ENCODE measurements at regions not wholly inside any gene's neighbourhood (a gene's known extent, or its start where the extent isn't known, plus 50 kb on each side); places are given as distances from the start of the nearest gene placed in this dataset.
A peak's percentile ranks its signal among the peaks of the same experiment; 100 is the strongest.

DNA sequence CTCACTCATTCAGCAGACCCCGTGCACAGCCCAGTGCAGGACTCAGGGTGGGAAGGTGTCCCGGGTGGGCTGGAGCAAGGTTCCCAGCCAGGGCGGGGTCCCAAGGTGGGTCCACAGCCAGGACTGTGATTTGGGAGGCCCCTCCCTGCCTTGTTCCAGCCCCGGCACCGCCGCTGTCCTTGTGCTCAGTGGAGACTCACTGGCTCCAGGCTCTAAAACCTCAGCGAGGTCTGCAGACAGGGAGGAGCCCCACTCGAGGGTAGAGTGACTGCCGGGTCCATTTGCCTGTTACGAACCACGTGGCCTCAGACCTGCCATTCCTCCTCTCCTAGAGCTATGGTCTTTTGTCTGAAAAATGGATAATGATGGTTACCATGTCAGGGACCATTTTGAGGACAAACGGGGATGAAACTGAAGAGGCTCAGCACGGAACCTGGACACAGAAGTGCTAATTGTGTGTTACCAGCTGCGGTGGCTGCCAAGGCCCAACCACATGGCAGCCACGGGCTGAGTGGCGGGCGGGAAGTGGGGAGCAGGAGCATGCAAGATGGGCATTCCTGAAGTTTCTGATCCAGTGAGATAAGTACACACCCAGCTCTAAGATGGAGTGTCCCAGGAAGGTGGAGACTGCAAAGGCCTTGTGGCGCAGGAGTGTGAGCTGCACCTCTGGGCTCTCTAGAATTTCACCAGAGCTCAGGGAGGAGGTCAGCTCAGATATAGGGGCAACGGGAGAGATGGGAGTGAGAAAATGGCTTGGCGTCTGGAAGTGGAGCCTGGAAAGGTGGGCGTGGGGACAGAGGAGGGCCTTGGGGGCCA lies 317.6 kb downstream of the SEC14L1 start:
- Histone ChIP-seq H3K9ac (ENCODE audit: insufficient read depth in 1 of 2, low read depth in 2 of 2, low read length in 2 of 2) (peak overlapping the region in 1 of 2 experiments; percentile 50; a peak in 2 of 4 replicates), H3K9me1 (ENCODE audit: control insufficient read depth, insufficient read depth, low read length) (no peaks in the 10 kb centered on the region), H3K79me2 (ENCODE audit: control insufficient read depth, insufficient read depth, low read length) (peaks cover 78% of the 10 kb centered on the region), H3K27me3 (ENCODE audit: control insufficient read depth in 2 of 2, insufficient read depth in 2 of 2, low read length in 2 of 2) (no peaks in the 10 kb centered on the region), H4K20me1 (replicated peaks; ENCODE audit: control insufficient read depth, insufficient read depth, low read length) (peaks cover 7% of the 10 kb centered on the region; the same call in 1 of the 2 replicates), H3K4me1 (replicated peaks in 1 of 2; ENCODE audit: control insufficient read depth in 2 of 2, insufficient read depth in 2 of 2, low read length in 2 of 2) (peaks cover 32 to 69% of the 10 kb centered on the region in 2 experiments), H3K27ac (ENCODE audit: extremely low read depth, low read depth, low read length) (no peak overlapping the region), H3K36me3 (ENCODE audit: control insufficient read depth, insufficient read depth, low read length) (peaks cover 20% of the 10 kb centered on the region; the same call in 2 of the 3 replicates), H3K4me2 (ENCODE audit: insufficient read depth, low read length) (no peak overlapping the region), H3K4me3 (no peak overlapping the region), H2AFZ (ENCODE audit: low read depth, low read length) (no peak overlapping the region), H3K9me3 (replicated peaks; ENCODE audit: control insufficient read depth, insufficient read depth, low read depth, low read length) (no peaks in the 10 kb centered on the region)
- intact Hi-C loops (cut with micrococcal nuclease): no loop called here
- TF ChIP-seq, protein P1, sequence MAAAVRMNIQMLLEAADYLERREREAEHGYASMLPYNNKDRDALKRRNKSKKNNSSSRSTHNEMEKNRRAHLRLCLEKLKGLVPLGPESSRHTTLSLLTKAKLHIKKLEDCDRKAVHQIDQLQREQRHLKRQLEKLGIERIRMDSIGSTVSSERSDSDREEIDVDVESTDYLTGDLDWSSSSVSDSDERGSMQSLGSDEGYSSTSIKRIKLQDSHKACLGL (CRISPR knock-in tag; IDR thresholded peaks at IDR 0.05; ENCODE audit: borderline replicate concordance, poor library complexity, severe bottlenecking): no peak
- TF ChIP-seq, protein P2, sequence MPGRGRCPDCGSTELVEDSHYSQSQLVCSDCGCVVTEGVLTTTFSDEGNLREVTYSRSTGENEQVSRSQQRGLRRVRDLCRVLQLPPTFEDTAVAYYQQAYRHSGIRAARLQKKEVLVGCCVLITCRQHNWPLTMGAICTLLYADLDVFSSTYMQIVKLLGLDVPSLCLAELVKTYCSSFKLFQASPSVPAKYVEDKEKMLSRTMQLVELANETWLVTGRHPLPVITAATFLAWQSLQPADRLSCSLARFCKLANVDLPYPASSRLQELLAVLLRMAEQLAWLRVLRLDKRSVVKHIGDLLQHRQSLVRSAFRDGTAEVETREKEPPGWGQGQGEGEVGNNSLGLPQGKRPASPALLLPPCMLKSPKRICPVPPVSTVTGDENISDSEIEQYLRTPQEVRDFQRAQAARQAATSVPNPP (IDR thresholded peaks at IDR 0.05; ENCODE audit: borderline replicate concordance, insufficient read depth, insufficient read length): no peak
- no peak for TF ChIP-seq FOXK2 (conservative IDR thresholded peaks at IDR 0.05 in 1 of 2, IDR thresholded peaks at IDR 0.05 in 1 of 2; ENCODE audit: low read depth in 2 of 2)
- TF ChIP-seq SREBF1 (IDR thresholded peaks at IDR 0.05; ENCODE audit: borderline replicate concordance, low read depth, low read length): no peak
- TF ChIP-seq ZNF12 (CRISPR knock-in tag; IDR thresholded peaks at IDR 0.05): no peak
- TF ChIP-seq XRCC3 (IDR thresholded peaks at IDR 0.05): no peak
- TF ChIP-seq, protein P3, sequence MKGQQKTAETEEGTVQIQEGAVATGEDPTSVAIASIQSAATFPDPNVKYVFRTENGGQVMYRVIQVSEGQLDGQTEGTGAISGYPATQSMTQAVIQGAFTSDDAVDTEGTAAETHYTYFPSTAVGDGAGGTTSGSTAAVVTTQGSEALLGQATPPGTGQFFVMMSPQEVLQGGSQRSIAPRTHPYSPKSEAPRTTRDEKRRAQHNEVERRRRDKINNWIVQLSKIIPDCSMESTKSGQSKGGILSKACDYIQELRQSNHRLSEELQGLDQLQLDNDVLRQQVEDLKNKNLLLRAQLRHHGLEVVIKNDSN (CRISPR knock-in tag; IDR thresholded peaks at IDR 0.05): 0 out of 2 replicates have a peak, but pooled peaks have one; percentile 14
- TF ChIP-seq MTA3 (IDR thresholded peaks at IDR 0.05; ENCODE audit: borderline replicate concordance): no peak
- TF ChIP-seq ZNF212 (CRISPR knock-in tag; IDR thresholded peaks at IDR 0.05): no peak
- TF ChIP-seq RAD51 (IDR thresholded peaks at IDR 0.05; ENCODE audit: borderline replicate concordance, low read depth): no peak
- TF ChIP-seq, protein P4, sequence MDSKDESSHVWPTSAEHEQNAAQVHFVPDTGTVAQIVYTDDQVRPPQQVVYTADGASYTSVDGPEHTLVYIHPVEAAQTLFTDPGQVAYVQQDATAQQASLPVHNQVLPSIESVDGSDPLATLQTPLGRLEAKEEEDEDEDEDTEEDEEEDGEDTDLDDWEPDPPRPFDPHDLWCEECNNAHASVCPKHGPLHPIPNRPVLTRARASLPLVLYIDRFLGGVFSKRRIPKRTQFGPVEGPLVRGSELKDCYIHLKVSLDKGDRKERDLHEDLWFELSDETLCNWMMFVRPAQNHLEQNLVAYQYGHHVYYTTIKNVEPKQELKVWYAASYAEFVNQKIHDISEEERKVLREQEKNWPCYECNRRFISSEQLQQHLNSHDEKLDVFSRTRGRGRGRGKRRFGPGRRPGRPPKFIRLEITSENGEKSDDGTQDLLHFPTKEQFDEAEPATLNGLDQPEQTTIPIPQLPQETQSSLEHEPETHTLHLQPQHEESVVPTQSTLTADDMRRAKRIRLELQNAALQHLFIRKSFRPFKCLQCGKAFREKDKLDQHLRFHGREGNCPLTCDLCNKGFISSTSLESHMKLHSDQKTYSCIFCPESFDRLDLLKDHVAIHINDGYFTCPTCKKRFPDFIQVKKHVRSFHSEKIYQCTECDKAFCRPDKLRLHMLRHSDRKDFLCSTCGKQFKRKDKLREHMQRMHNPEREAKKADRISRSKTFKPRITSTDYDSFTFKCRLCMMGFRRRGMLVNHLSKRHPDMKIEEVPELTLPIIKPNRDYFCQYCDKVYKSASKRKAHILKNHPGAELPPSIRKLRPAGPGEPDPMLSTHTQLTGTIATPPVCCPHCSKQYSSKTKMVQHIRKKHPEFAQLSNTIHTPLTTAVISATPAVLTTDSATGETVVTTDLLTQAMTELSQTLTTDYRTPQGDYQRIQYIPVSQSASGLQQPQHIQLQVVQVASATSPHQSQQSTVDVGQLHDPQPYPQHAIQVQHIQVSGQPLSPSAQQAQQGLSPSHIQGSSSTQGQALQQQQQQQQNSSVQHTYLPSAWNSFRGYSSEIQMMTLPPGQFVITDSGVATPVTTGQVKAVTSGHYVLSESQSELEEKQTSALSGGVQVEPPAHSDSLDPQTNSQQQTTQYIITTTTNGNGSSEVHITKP (IDR thresholded peaks at IDR 0.05; ENCODE audit: partially characterized antibody): peak; percentile 49
- no peak for TF ChIP-seq GABPB1 (CRISPR knock-in tag; IDR thresholded peaks at IDR 0.05)
- TF ChIP-seq MYNN (IDR thresholded peaks at IDR 0.05): no peak
- no peak for TF ChIP-seq MYNN (CRISPR knock-in tag; IDR thresholded peaks at IDR 0.05)
- no peak for TF ChIP-seq NCOA6 (IDR thresholded peaks at IDR 0.05)
- no peak for TF ChIP-seq THRAP3 (IDR thresholded peaks at IDR 0.05; ENCODE audit: borderline replicate concordance)
- in situ Hi-C loops (cut with MboI): no loop called here
- ATAC-seq (no peak), FAIRE-seq (no peak), DNase-seq (ENCODE audit: extremely low read depth in 1 of 4, low spot score in 3 of 4) (no peak)
- POLR2A ChIA-PET: interaction anchor here (0.7 to 1.0 kb wide), 2 partner anchors 14 to 38 kb away, joined by 3 read pairs; no protein-coding TSS in a partner anchor
- WGBS (ENCODE audit: insufficient coverage, low coverage, missing lambda C conversion rate): 70% methylated on average over 19 of the region's 21 CpGs
- no TSS peak for BruUV-seq (replicated peaks)
- CTCF ChIA-PET (ENCODE audit: low intra/inter-chr PET ratio): no interaction called here
